ENCODE measurements at regions not wholly inside any gene's neighbourhood (a gene's known extent, or its start where the extent isn't known, plus 50 kb on each side); places are given as distances from the start of the nearest gene placed in this dataset.

DNA sequence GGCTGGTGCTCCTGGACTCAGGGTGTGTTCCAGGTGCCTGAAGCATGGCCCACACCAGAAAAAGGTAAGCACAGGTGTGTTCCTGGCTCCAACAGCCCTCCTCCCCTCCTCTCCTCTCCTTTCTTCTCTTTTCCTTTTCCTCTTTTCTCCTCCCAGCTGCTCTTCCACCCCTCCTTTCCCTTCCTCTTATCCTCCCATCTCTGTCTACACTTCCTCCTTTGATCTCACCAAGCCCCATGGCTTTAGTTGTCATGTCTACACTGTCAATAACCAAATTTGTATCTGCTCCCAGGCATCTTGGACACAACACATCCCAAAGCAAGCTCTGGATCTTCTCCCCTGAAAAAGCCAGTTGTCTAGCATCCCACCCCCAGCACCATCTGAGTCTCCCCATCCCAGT, 56.7 kb upstream of the LAPTM5 start:
- TF ChIP-seq, protein P1, sequence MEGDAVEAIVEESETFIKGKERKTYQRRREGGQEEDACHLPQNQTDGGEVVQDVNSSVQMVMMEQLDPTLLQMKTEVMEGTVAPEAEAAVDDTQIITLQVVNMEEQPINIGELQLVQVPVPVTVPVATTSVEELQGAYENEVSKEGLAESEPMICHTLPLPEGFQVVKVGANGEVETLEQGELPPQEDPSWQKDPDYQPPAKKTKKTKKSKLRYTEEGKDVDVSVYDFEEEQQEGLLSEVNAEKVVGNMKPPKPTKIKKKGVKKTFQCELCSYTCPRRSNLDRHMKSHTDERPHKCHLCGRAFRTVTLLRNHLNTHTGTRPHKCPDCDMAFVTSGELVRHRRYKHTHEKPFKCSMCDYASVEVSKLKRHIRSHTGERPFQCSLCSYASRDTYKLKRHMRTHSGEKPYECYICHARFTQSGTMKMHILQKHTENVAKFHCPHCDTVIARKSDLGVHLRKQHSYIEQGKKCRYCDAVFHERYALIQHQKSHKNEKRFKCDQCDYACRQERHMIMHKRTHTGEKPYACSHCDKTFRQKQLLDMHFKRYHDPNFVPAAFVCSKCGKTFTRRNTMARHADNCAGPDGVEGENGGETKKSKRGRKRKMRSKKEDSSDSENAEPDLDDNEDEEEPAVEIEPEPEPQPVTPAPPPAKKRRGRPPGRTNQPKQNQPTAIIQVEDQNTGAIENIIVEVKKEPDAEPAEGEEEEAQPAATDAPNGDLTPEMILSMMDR (IDR thresholded peaks at IDR 0.05): no peak
- TF ChIP-seq POLR2A (IDR thresholded peaks at IDR 0.05): no peak
- TF ChIP-seq EP300 (IDR thresholded peaks at IDR 0.05): no peak

All from tibial nerve (tissue), 4 donors.